GM23338 (cell line): ENCODE measurements at regions not wholly inside any gene's neighbourhood (a gene's known extent, or its start where the extent isn't known, plus 50 kb on each side); places are given as distances from the start of the nearest gene placed in this dataset.

Source experiments
- ATAC-seq: fragments of 200-7000 bp; cut with Tn5 transposase; 3 replicates; pipeline ENCODE4 v1.9.1; 2020
- DNase-seq: peaks from one replicate; pipeline ENCODE4 v3.0.0-alpha.2; 2015; ENCODE audit warnings: low spot score
- H2AFZ ChIP-seq: fragments of 200-600 bp; sonication (generic); 2 replicates; pipeline ENCODE4 v1.8.0; 2016; ENCODE audit warnings: antibody characterized with exemption, mild to moderate bottlenecking, moderate library complexity
- H3F3A ChIP-seq: fragments of 200-600 bp; sonication (generic); replicated peaks from 2 replicates; pipeline ENCODE4 v1.8.0; 2017; ENCODE audit warnings: antibody characterized with exemption, mixed run types, low read depth
- H3K27ac ChIP-seq: fragments of 200-600 bp; sonication (generic); 2 replicates; pipeline ENCODE4 v1.6.1; 2016; ENCODE audit warnings: low read depth
- H3K27me3 ChIP-seq: fragments of 200-600 bp; sonication (generic); 2 replicates; pipeline ENCODE4 v1.8.0; 2016; ENCODE audit warnings: mild to moderate bottlenecking, mixed run types, moderate library complexity; ENCODE audit not compliant: insufficient read depth
- H3K36me3 ChIP-seq: fragments of 200-600 bp; sonication (generic); 2 replicates; pipeline ENCODE4 v1.8.0; 2016; ENCODE audit warnings: mild to moderate bottlenecking; ENCODE audit not compliant: insufficient read depth
- H3K4me1 ChIP-seq: fragments of 200-600 bp; sonication (generic); 2 replicates; pipeline ENCODE4 v1.8.0; 2016; ENCODE audit warnings: mild to moderate bottlenecking, moderate library complexity; ENCODE audit not compliant: insufficient read depth
- H3K4me2 ChIP-seq: fragments of 200-600 bp; sonication (generic); 2 replicates; pipeline ENCODE4 v1.7.1; 2017; ENCODE audit warnings: mixed run types
- H3K4me3 ChIP-seq: fragments of 200-600 bp; sonication (generic); 2 replicates; pipeline ENCODE4 v1.6.1; 2016; ENCODE audit warnings: mixed run types
- H3K79me2 ChIP-seq: fragments of 200-600 bp; sonication (generic); replicated peaks from 2 replicates; pipeline ENCODE4 v1.8.0; 2017; ENCODE audit warnings: mild to moderate bottlenecking; ENCODE audit not compliant: insufficient read depth
- H3K9me2 ChIP-seq: fragments of 200-600 bp; sonication (generic); 2 replicates; pipeline ENCODE4 v1.8.0; 2017; ENCODE audit not compliant: insufficient read depth
- H4K20me1 ChIP-seq: fragments of 200-600 bp; sonication (generic); replicated peaks from 2 replicates; pipeline ENCODE4 v1.8.0; 2017; ENCODE audit warnings: mild to moderate bottlenecking; ENCODE audit not compliant: insufficient read depth
- H3K27ac Mint-ChIP-seq: 2 replicates; pipeline ENCODE4 v1.8.0; 2020; ENCODE audit warnings: inconsistent platforms, mild to moderate bottlenecking, moderate library complexity, mixed read lengths
- H3K27me3 Mint-ChIP-seq: 3 replicates; pipeline ENCODE4 v1.8.0; 2022; ENCODE audit warnings: low read depth, mild to moderate bottlenecking, moderate library complexity, mixed read lengths, inconsistent platforms; ENCODE audit not compliant: insufficient read depth, poor library complexity
- H3K36me3 Mint-ChIP-seq: 3 replicates; pipeline ENCODE4 v1.8.0; 2021; ENCODE audit warnings: low read depth, mild to moderate bottlenecking, inconsistent platforms, moderate library complexity, mixed read lengths
- H3K4me1 Mint-ChIP-seq: 3 replicates; pipeline ENCODE4 v1.8.0; 2020; ENCODE audit warnings: mild to moderate bottlenecking, inconsistent platforms, mixed read lengths
- H3K4me3 Mint-ChIP-seq: 3 replicates; pipeline ENCODE4 v1.8.0; 2021; ENCODE audit warnings: moderate library complexity, mild to moderate bottlenecking, inconsistent platforms, mixed read lengths
- H3K9me3 Mint-ChIP-seq: 3 replicates; pipeline ENCODE4 v1.8.0; 2020; ENCODE audit warnings: moderate library complexity, mild to moderate bottlenecking, inconsistent platforms, mixed read lengths
- CREB1 ChIP-seq: fragments of 250-450 bp; sonication (Bioruptor Pico); IDR thresholded peaks from 2 replicates; pipeline ENCODE4 v1.5.0; 2020; ENCODE audit warnings: low read depth, mild to moderate bottlenecking, moderate library complexity
- CTCF ChIP-seq, 2 experiments: fragments of 200-600 bp in 1 of 2; sonication (generic) in 1 of 2; conservative IDR thresholded peaks; 2 replicates each; pipeline versions ENCODE4 v1.5.1 to v1.6.1; 2016 to 2017; ENCODE audit warnings: antibody characterized with exemption in 2 of 2, low read depth in 2 of 2, mild to moderate bottlenecking in 2 of 2, moderate library complexity in 1 of 2
- ETS1 ChIP-seq: IDR thresholded peaks from 2 replicates; pipeline ENCODE4 v1.6.1; 2016; ENCODE audit warnings: antibody characterized with exemption
- EZH2 ChIP-seq: fragments of 200-600 bp; sonication (generic); IDR thresholded peaks from one replicate; pipeline ENCODE4 v1.8.0; 2017; ENCODE audit warnings: antibody characterized with exemption, mild to moderate bottlenecking, low read depth; ENCODE audit not compliant: unreplicated experiment
- EZH2phosphoT487 ChIP-seq: fragments of 200-600 bp; sonication (generic); IDR thresholded peaks from one replicate; pipeline ENCODE4 v1.8.1; 2018; ENCODE audit warnings: antibody characterized with exemption; ENCODE audit not compliant: unreplicated experiment
- JUNB ChIP-seq: IDR thresholded peaks from one replicate; pipeline ENCODE4 v1.6.1; 2016; ENCODE audit warnings: antibody characterized with exemption; ENCODE audit not compliant: unreplicated experiment
- NANOG ChIP-seq: IDR thresholded peaks from 2 replicates; pipeline ENCODE4 v1.6.1; 2016; ENCODE audit warnings: antibody characterized with exemption, borderline replicate concordance
- POLR2AphosphoS5 ChIP-seq: IDR thresholded peaks from 2 replicates; pipeline ENCODE4 v1.6.1; 2016; ENCODE audit warnings: antibody characterized with exemption, low read depth
- REST ChIP-seq: IDR thresholded peaks from one replicate; pipeline ENCODE4 v1.6.1; 2018; ENCODE audit warnings: antibody characterized with exemption; ENCODE audit not compliant: unreplicated experiment
- STAT1 ChIP-seq: IDR thresholded peaks from one replicate; pipeline ENCODE4 v1.6.1; 2016; ENCODE audit warnings: antibody characterized with exemption; ENCODE audit not compliant: unreplicated experiment
- ZNF114 ChIP-seq: fragments of 250-450 bp; sonication (Bioruptor Pico); IDR thresholded peaks from 2 replicates; pipeline ENCODE4 v1.5.0; 2020; ENCODE audit warnings: mild to moderate bottlenecking, moderate library complexity
- ZNF331 ChIP-seq: fragments of 250-450 bp; sonication (Bioruptor Pico); IDR thresholded peaks from 2 replicates; pipeline ENCODE4 v1.5.0; 2020; ENCODE audit warnings: low read depth, mild to moderate bottlenecking, moderate library complexity
- ZNF462 ChIP-seq: fragments of 250-450 bp; sonication (Bioruptor Pico); IDR thresholded peaks from 2 replicates; pipeline ENCODE4 v1.5.0; 2020; ENCODE audit warnings: mild to moderate bottlenecking, moderate library complexity

- no peaks in the 10 kb centered on the region for H4K20me1 ChIP-seq
- no peak for DNase-seq
Observed at GRCh38 chr14:98997526-98998205, 274.3 kb downstream of the BCL11B start.

More at GRCh38 chr14:98997526-98998205, 274.3 kb downstream of the BCL11B start:
- H3K4me2 ChIP-seq, result no peak overlapping the region
- H3K9me2 ChIP-seq, result 0 out of 2 replicates have a peak, but pooled peaks cover 14% of the 10 kb centered on the region
- H3K27me3 ChIP-seq, result no peaks in the 10 kb centered on the region
- no peaks in the 10 kb centered on the region for H3F3A ChIP-seq
- peaks cover 23% of the 10 kb centered on the region for H3K4me1 Mint-ChIP-seq
- H2AFZ ChIP-seq, result no peak overlapping the region
- H3K4me3 Mint-ChIP-seq, result no peak overlapping the region
- H3K36me3 Mint-ChIP-seq, result no peaks in the 10 kb centered on the region; the same call in 2 of the 3 replicates
- no peaks in the 10 kb centered on the region for H3K9me3 Mint-ChIP-seq
- H3K36me3 ChIP-seq, result no peaks in the 10 kb centered on the region
- peaks cover 5% of the 10 kb centered on the region for H3K27me3 Mint-ChIP-seq
- no peak overlapping the region for H3K4me3 ChIP-seq
- no peak for TF ChIP-seq CREB1
- no peak for TF ChIP-seq POLR2AphosphoS5
- TF ChIP-seq ZNF462 (CRISPR knock-in tag), result no peak
- no peak for TF ChIP-seq ZNF331
- no peak for TF ChIP-seq EZH2phosphoT487
- no peak for TF ChIP-seq STAT1
- TF ChIP-seq ZNF114 (CRISPR knock-in tag), result no peak
- no peak for TF ChIP-seq EZH2
- no peak for TF ChIP-seq NANOG
- TF ChIP-seq REST, result no peak
- no peak for TF ChIP-seq JUNB
- TF ChIP-seq CTCF (conservative IDR thresholded peaks at IDR 0.05; ENCODE audit: low read depth in 2 of 2), result no peak
- no peak for TF ChIP-seq ETS1
- H3K27ac Mint-ChIP-seq, result no peak overlapping the region
- H3K27ac ChIP-seq, result no peak overlapping the region
- no peaks in the 10 kb centered on the region for H3K79me2 ChIP-seq
- no peak for ATAC-seq
- peaks cover 28% of the 10 kb centered on the region for H3K4me1 ChIP-seq
